Fibroblast of peridontal ligament (primary cell): ENCODE measurements at regions not wholly inside any gene's neighbourhood (a gene's known extent, or its start where the extent isn't known, plus 50 kb on each side); places are given as distances from the start of the nearest gene placed in this dataset.
"Not testable (repeated sequence)": the region's sequence is repeated elsewhere in the genome, so short reads cannot be mapped to it uniquely, and the experiment has no call there.

Experiments used
- DNase-seq: peaks from one replicate; pipeline ENCODE4 v3.0.0-alpha.2; 2010; ENCODE audit errors: extremely low read depth

GRCh38 chr9:89695441-89695891 is 90.7 kb downstream of the GADD45G start:
- no peak for DNase-seq

- DNase-seq = not testable (repeated sequence)
Measured at GRCh38 chr9:89695979-89696378, 91.2 kb downstream of the GADD45G start.

- DNase-seq = no peak
Measured at GRCh38 chr9:89696780-89697179, 92.0 kb downstream of the GADD45G start.

- DNase-seq = no peak
Measured at GRCh38 chr9:89697553-89697952, 92.7 kb downstream of the GADD45G start.

- no peak for DNase-seq
Measured at GRCh38 chr9:89698411-89699005, 93.7 kb downstream of the GADD45G start.

GRCh38 chr9:89699646-89700045 is 94.8 kb downstream of the GADD45G start:
- DNase-seq = no peak

- no peak for DNase-seq
Measured at GRCh38 chr9:89701221-89701798, 96.5 kb downstream of the GADD45G start.

- no peak for DNase-seq
Measured at GRCh38 chr9:89702401-89702800, 97.6 kb downstream of the GADD45G start.

- DNase-seq = no peak
Measured at GRCh38 chr9:89705651-89706050, 100.8 kb downstream of the GADD45G start.

- no peak for DNase-seq
Measured at GRCh38 chr9:89706086-89706485, 101.3 kb downstream of the GADD45G start.

- DNase-seq = no peak
Measured at GRCh38 chr9:89706731-89707191, 101.9 kb downstream of the GADD45G start.

GRCh38 chr9:89710697-89711096 is 105.9 kb downstream of the GADD45G start:
- DNase-seq = no peak

GRCh38 chr9:89711866-89712265 is 107.1 kb downstream of the GADD45G start:
- no peak for DNase-seq

- no peak for DNase-seq
Measured at GRCh38 chr9:89712283-89712682, 107.5 kb downstream of the GADD45G start.

GRCh38 chr9:89714321-89714720 is 109.5 kb downstream of the GADD45G start:
- DNase-seq = no peak

- DNase-seq = no peak
Measured at GRCh38 chr9:89715318-89715858, 110.6 kb downstream of the GADD45G start.

- DNase-seq = no peak
Measured at GRCh38 chr9:89715881-89716280, 111.1 kb downstream of the GADD45G start.

- no peak for DNase-seq
Measured at GRCh38 chr9:89716559-89716958, 111.7 kb downstream of the GADD45G start.

- no peak for DNase-seq
Measured at GRCh38 chr9:89718176-89718575, 113.4 kb downstream of the GADD45G start.

GRCh38 chr9:89718651-89719050 is 113.8 kb downstream of the GADD45G start:
- no peak for DNase-seq

- no peak for DNase-seq
Measured at GRCh38 chr9:89719202-89719601, 114.4 kb downstream of the GADD45G start.

- DNase-seq = no peak
Measured at GRCh38 chr9:89720696-89721175, 115.9 kb downstream of the GADD45G start.

GRCh38 chr9:89721176-89721700 is 116.4 kb downstream of the GADD45G start:
- no peak for DNase-seq
